ENCODE measurements at regions not wholly inside any gene's neighbourhood (a gene's known extent, or its start where the extent isn't known, plus 50 kb on each side); places are given as distances from the start of the nearest gene placed in this dataset.

GRCh38 chr18:46250084-46250811 is 146.1 kb downstream of the HAUS1 start:
- Mint-ChIP-seq H3K27ac (ENCODE audit: low read depth, unreplicated experiment) (peak overlapping the region; percentile 14), H3K4me3 (ENCODE audit: unreplicated experiment) (no peak overlapping the region), H3K36me3 (ENCODE audit: insufficient read depth, unreplicated experiment) (peaks cover 8% of the 10 kb centered on the region), H3K9me3 (ENCODE audit: unreplicated experiment) (no peaks in the 10 kb centered on the region), H3K27me3 (ENCODE audit: insufficient read depth, unreplicated experiment) (no peaks in the 10 kb centered on the region), H3K4me1 (ENCODE audit: insufficient read depth, unreplicated experiment) (peaks cover 39% of the 10 kb centered on the region)
- no peak for TF ChIP-seq CTCF (IDR thresholded peaks at IDR 0.05; ENCODE audit: unreplicated experiment)
- no TSS peak for BruUV-seq (replicated peaks)
- ChIA-PET CTCF (interaction anchor here (0.6 to 1.5 kb wide), 4 partner anchors 30 to 373 kb away, joined by 3 to 5 read pairs (median 3); a partner anchor contains a TSS), POLR2A (interaction anchor here (1.3 kb wide), 1 partner anchor 11 kb away, joined by 4 read pairs; no protein-coding TSS in a partner anchor)
- DNase-seq (ENCODE audit: unreplicated experiment), result peak; percentile 46
- intact Hi-C loops (cut with micrococcal nuclease), result no loop called here

- no peak overlapping the region for H3K4me3 Mint-ChIP-seq (ENCODE audit: unreplicated experiment)
- no peaks in the 10 kb centered on the region for H3K9me3 Mint-ChIP-seq (ENCODE audit: unreplicated experiment)
- POLR2A ChIA-PET, result no interaction called here
- BruUV-seq (replicated peaks), result no TSS peak
- TF ChIP-seq CTCF (IDR thresholded peaks at IDR 0.05; ENCODE audit: unreplicated experiment), result no peak
- peaks cover 39% of the 10 kb centered on the region for H3K4me1 Mint-ChIP-seq (ENCODE audit: insufficient read depth, unreplicated experiment)
- intact Hi-C loops (cut with micrococcal nuclease), result no loop called here
- H3K36me3 Mint-ChIP-seq (ENCODE audit: insufficient read depth, unreplicated experiment), result peaks cover 13% of the 10 kb centered on the region
- H3K27me3 Mint-ChIP-seq (ENCODE audit: insufficient read depth, unreplicated experiment), result no peaks in the 10 kb centered on the region
- CTCF ChIA-PET, result interaction anchor here (0.6 to 1.5 kb wide), 3 partner anchors 77 to 372 kb away, joined by 3 to 5 read pairs (median 3); a partner anchor contains a TSS
- peak overlapping the region; percentile 14 for H3K27ac Mint-ChIP-seq (ENCODE audit: low read depth, unreplicated experiment)
- no peak for DNase-seq (ENCODE audit: unreplicated experiment)
Measured at GRCh38 chr18:46250812-46251173, 146.6 kb downstream of the HAUS1 start.

GRCh38 chr18:46252759-46253158 is 148.6 kb downstream of the HAUS1 start:
- DNase-seq (ENCODE audit: unreplicated experiment), result no peak
- no TSS peak for BruUV-seq (replicated peaks)
- H3K36me3 Mint-ChIP-seq (ENCODE audit: insufficient read depth, unreplicated experiment), result peaks cover 17% of the 10 kb centered on the region

More at GRCh38 chr18:46252759-46253158, 148.6 kb downstream of the HAUS1 start:
- intact Hi-C loops (cut with micrococcal nuclease), result no loop called here
- Mint-ChIP-seq H3K27me3 (ENCODE audit: insufficient read depth, unreplicated experiment) (no peaks in the 10 kb centered on the region), H3K9me3 (ENCODE audit: unreplicated experiment) (no peaks in the 10 kb centered on the region), H3K4me3 (ENCODE audit: unreplicated experiment) (no peak overlapping the region), H3K4me1 (ENCODE audit: insufficient read depth, unreplicated experiment) (peaks cover 38% of the 10 kb centered on the region), H3K27ac (ENCODE audit: low read depth, unreplicated experiment) (no peak overlapping the region)
- ChIA-PET POLR2A (interaction anchor here (0.7 to 1.5 kb wide), 2 partner anchors 23 to 77 kb away, joined by 3 to 6 read pairs; no protein-coding TSS in a partner anchor), CTCF (interaction anchor here (0.6 to 1.9 kb wide), 4 partner anchors 13 to 405 kb away, joined by 3 to 13 read pairs (median 5); a partner anchor contains a TSS)
- no peak for TF ChIP-seq CTCF (IDR thresholded peaks at IDR 0.05; ENCODE audit: unreplicated experiment)
